H7 (cell line): ENCODE measurements at regions not wholly inside any gene's neighbourhood (a gene's known extent, or its start where the extent isn't known, plus 50 kb on each side); places are given as distances from the start of the nearest gene placed in this dataset.
A peak's percentile ranks its signal among the peaks of the same experiment; 100 is the strongest.
"Not testable (repeated sequence)": the region's sequence is repeated elsewhere in the genome, so short reads cannot be mapped to it uniquely, and the experiment has no call there.

Experiments
- DNase-seq: peaks from one replicate; pipeline ENCODE4 v3.0.0; 2012
- H3K27me3 ChIP-seq: 2 replicates; pipeline ENCODE4 v1.6.0; 2011; ENCODE audit warnings: mild to moderate bottlenecking, low read length; ENCODE audit not compliant: control insufficient read depth, insufficient read depth
- H3K36me3 ChIP-seq: replicated peaks from 2 replicates; pipeline ENCODE4 v1.5.1; 2011; ENCODE audit warnings: low read length; ENCODE audit not compliant: control insufficient read depth, insufficient read depth
- H3K4me3 ChIP-seq: 2 replicates; pipeline ENCODE4 v1.5.1; 2011; ENCODE audit warnings: low read depth, mild to moderate bottlenecking, control low read depth, low read length, moderate library complexity; ENCODE audit not compliant: insufficient read depth

DNA sequence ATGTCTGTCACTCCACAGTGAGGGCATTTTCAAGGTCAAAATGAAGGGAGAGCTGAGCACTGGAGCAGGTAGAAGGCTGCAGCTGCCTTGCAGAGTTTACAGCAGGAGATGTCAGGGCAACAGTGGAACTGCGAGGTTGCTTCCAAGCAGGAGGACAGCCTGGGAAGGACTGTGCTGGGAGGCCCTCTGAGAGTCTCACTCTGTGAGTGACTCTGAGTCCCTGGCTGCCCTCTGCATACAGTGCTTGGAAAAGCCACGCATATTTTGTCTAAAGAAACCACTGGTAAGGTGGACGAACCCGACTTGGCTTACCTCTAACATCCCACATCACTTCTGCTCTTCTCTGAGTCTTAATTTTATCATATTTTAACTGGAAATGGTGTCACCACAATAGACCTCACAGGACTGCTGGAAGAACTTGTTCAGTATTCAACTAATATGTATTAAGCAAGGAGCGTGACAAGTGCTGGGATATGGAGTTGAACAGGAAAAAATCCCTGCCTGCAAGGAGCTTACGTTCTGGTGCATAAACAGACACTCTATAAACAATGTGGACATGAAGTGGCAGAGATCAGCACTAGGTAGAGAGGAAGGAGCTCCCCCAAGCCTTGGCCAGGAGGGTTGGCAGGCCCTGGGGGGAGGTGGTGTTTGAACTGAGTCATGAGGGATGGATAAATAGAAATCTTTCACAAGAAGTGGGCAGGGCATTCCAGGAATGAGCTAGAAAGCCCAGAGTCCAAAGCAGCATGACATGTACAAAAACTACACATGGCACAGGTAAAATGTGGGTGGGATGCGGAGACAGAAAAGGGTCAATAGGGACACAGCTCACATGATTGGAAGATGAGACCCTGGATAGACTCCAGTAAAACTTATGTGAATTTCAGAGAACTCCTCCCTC lies 64.0 kb upstream of the FOXE1 start:
- DNase-seq = no peak
- Histone ChIP-seq H3K27me3 (no peaks in the 10 kb centered on the region), H3K4me3 (no peak overlapping the region), H3K36me3 (no peaks in the 10 kb centered on the region)

DNA sequence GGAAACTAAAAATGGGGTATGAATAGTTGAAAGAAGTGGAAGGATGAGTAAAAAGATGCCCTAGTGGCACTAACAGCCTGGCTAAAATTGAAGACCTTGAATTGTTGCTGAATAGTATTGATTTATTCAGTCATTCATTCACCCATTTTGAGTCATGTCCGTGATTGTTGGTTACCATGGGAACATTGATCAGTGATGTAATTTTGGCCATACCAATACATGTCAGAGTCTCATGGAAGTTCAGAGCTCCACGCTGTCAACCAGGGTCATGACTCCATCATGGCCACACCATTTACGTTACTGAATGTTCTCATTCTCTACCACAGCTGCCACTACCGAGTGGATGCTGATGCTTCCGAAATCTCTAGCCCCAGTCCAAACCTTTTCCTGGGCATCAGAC lies 62.5 kb upstream of the FOXE1 start:
- Histone ChIP-seq H3K36me3 (no peaks in the 10 kb centered on the region), H3K4me3 (no peak overlapping the region), H3K27me3 (no peaks in the 10 kb centered on the region)
- DNase-seq = no peak

DNA sequence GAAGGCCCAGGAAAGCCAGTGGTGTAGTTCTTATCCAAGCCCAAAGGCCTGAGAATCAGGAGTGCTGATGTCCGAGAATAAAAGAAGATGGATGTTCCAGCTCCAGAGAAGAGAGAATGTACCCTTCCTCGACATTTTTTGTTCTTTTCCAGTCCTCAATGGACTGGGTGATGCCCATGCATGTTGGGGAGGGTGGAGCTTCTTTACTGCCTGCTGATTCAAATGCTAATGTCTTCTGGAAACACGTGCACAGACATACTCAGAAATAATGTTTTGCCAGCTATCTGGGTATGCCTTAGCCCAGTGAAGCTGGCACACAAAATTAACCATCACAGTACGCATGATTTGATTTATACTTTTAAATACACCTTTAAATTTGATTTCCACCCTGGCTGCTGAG lies 61.5 kb upstream of the FOXE1 start:
- no peaks in the 10 kb centered on the region for H3K36me3 ChIP-seq

DNA sequence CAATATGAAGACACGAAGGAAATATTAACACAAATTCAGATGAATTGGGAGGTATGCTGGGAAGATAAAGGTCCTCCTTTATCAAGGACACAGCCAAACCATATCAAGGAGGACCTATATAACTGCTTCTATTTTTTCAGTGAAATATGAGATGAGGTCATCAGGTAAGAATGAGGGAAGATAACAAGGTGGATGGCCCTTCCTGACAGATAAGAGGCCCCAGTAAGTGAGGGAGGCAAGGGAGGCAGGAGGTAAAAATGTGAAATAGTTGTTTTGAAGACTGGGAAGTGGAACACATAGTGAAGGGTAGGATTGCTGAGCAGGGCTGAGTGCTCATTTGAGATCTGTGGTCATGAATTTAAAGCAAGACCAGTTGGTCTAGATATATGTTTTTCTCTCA lies 60.0 kb upstream of the FOXE1 start:
- Histone ChIP-seq H3K27me3 (no peaks in the 10 kb centered on the region), H3K4me3 (no peak overlapping the region), H3K36me3 (no peaks in the 10 kb centered on the region)
- no peak for DNase-seq

More for the DNA sequence above, 61.5 kb upstream of the FOXE1 start:
- H3K27me3 ChIP-seq = no peaks in the 10 kb centered on the region
- DNase-seq = no peak
- H3K4me3 ChIP-seq = no peak overlapping the region

DNA sequence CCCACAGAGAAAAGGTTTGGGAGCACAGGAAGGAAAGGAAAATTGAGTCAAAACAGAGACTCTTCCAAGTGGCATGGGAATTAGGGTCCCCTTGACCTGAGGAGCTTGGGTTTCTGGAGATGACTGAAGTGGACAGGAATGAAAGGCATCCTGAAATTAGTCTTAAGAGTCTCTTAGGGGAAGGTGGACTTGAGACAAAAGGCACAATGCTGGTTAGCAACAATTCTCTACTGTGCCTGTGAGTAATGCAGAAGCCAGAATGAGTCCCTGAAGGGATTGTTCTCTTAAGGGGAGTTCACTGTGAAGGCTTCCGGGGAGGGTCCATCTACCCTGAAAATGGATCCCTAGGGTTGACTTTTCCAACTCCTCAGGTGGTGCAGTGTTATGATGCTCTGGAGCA lies 58.4 kb upstream of the FOXE1 start:
- Histone ChIP-seq H3K27me3 (no peaks in the 10 kb centered on the region), H3K4me3 (no peak overlapping the region), H3K36me3 (no peaks in the 10 kb centered on the region)
- no peak for DNase-seq

GRCh38 chr9:97796176-97796575 lies 56.9 kb upstream of the FOXE1 start:
- H3K4me3 ChIP-seq, H3K27me3 ChIP-seq, DNase-seq, H3K36me3 ChIP-seq: not testable (repeated sequence)

GRCh38 chr9:97801180-97801579 lies 51.8 kb upstream of the FOXE1 start:
- H3K27me3 ChIP-seq = peaks cover 1% of the 10 kb centered on the region; the same call in 1 of the 2 replicates
- no peak overlapping the region for H3K4me3 ChIP-seq
- no peaks in the 10 kb centered on the region for H3K36me3 ChIP-seq
- DNase-seq = no peak

DNA sequence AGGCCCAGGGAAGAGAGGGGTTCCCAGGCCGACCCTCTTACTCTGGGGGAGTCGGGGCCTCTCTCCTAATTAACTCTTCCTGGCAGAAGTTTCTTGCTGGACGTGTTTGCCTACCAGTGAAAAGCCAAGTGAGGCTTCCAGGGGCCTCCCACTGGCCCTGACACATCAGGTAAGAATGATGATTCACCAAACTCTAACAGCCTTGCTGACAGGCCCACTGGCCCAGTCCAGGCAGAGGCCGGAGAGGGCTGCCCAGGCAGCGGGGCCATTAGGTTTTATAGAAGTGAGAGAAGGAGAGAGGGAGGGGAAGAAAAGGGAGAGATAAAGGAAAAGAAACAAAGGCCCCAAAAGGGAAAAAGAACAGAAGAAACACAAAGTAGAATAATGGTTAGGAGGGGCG lies 50.8 kb upstream of the FOXE1 start:
- peak; percentile 27 for DNase-seq
- peaks cover 1% of the 10 kb centered on the region; the same call in 1 of the 2 replicates for H3K27me3 ChIP-seq
- no peaks in the 10 kb centered on the region for H3K36me3 ChIP-seq

DNA sequence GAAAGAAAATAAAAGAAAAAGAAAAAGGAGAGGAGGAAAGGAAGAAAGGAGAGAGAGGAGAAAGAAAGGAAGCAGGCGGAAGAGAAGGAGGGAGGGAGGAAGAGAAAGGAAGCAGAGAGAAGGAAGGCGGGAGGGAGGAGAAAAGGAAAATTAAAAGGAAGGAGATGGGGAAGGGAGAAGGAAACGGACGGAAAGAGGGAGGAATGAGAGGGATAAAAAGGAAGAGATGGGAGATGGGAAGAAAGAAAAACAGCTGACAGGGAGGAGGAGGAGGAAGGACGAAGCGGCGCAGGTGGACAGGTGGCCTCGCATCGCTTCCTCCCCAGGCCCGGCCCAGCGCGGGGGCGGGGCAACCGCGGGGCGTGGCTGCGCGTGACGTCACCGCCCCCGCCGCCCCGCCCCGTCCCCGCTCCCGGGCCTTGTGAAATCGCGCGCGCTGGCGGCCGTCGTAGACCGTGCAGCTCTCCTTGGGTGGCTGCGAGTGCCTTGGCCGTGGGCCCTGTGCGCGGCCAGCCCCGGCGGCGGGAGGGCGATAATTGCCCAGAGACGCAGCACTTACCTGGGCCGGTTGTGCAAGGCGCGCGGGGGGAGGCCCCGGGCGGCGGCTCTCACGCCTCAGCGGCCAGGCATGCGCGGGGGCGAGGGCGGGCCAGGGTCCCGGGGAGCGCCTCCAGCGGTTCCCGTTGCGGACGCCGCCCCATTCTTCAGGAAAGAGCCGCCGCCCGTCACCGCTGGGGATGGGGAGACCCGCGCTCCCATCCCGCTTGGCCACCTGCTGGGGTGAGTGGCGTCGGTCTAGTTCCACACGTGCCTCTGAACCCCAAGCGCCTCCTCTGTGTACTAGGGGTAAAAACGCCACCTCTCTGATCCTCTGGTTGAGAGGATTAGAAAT lies 49.6 kb upstream of the FOXE1 start:
- Histone ChIP-seq H3K4me3 (peak overlapping the region; percentile 70), H3K36me3 (no peaks in the 10 kb centered on the region), H3K27me3 (peaks cover 1% of the 10 kb centered on the region; the same call in 1 of the 2 replicates)
- DNase-seq = peak; percentile 97

More for the DNA sequence above, 50.8 kb upstream of the FOXE1 start:
- H3K4me3 ChIP-seq = no peak overlapping the region
